Astrocyte of the cerebellum (primary cell): ENCODE measurements at regions not wholly inside any gene's neighbourhood (a gene's known extent, or its start where the extent isn't known, plus 50 kb on each side); places are given as distances from the start of the nearest gene placed in this dataset.

Experiments used
- DNase-seq: peaks from one replicate; pipeline ENCODE4 v3.0.0-alpha.2; 2011; ENCODE audit warnings: low read depth
- H3K4me3 ChIP-seq: 2 replicates; pipeline ENCODE4 v1.5.1; 2011; ENCODE audit warnings: mild to moderate bottlenecking, low read depth, low read length, moderate library complexity
- CTCF ChIP-seq: IDR thresholded peaks from 2 replicates; pipeline ENCODE4 v1.5.1; 2012; ENCODE audit warnings: low read length, low read depth, moderate library complexity, mild to moderate bottlenecking; ENCODE audit errors: missing control alignments
- in situ Hi-C: cut with HindIII; loops from 2 replicates; pipeline ENCODE4 v1.10.0; 2017; ENCODE audit warnings: low sequenced_read_pairs

- TF ChIP-seq CTCF, result no peak
- DNase-seq, result no peak
- H3K4me3 ChIP-seq, result no peak overlapping the region
- in situ Hi-C loops, result no loop called here
Measured at GRCh38 chr1:72355899-72356298, 73.6 kb upstream of the NEGR1 start.

GRCh38 chr1:72341661-72342060 is 59.3 kb upstream of the NEGR1 start:
- TF ChIP-seq CTCF, result no peak
- DNase-seq, result no peak
- H3K4me3 ChIP-seq, result no peak overlapping the region
- in situ Hi-C loops, result no loop called here

GRCh38 chr1:72336776-72337175 is 54.4 kb upstream of the NEGR1 start:
- no peak for DNase-seq
- in situ Hi-C loops, result no loop called here
- no peak for TF ChIP-seq CTCF
- no peak overlapping the region for H3K4me3 ChIP-seq
